SK-N-MC (cell line): ENCODE measurements at regions not wholly inside any gene's neighbourhood (a gene's known extent, or its start where the extent isn't known, plus 50 kb on each side); places are given as distances from the start of the nearest gene placed in this dataset.

Experiments
- DNase-seq: peaks from one replicate; pipeline ENCODE4 v3.0.0-alpha.2; 2011; ENCODE audit warnings: low read depth, low spot score
- H3K27ac ChIP-seq: fragments of 200-600 bp; sonication (generic); 2 replicates; pipeline ENCODE4 v1.5.1; 2016; ENCODE audit warnings: mixed run types
- H3K36me3 ChIP-seq: fragments of 200-600 bp; sonication (generic); 2 replicates; pipeline ENCODE4 v1.6.1; 2017; ENCODE audit warnings: antibody characterized with exemption, low read length, mixed read lengths; ENCODE audit not compliant: insufficient read depth
- H3K4me3 ChIP-seq: fragments of 200-600 bp; sonication (generic); 2 replicates; pipeline ENCODE4 v1.5.1; 2016
- H3K9ac ChIP-seq: fragments of 200-600 bp; sonication (generic); 2 replicates; pipeline ENCODE4 v1.8.0; 2017; ENCODE audit warnings: mixed run types, mixed read lengths; ENCODE audit not compliant: insufficient read length
- H3K9me3 ChIP-seq: fragments of 200-600 bp; sonication (generic); 2 replicates; pipeline ENCODE4 v1.6.1; 2017; ENCODE audit warnings: low read depth, mild to moderate bottlenecking, antibody characterized with exemption, low read length, moderate library complexity, mixed read lengths
- EZH2 ChIP-seq: fragments of 200-600 bp; sonication (generic); IDR thresholded peaks from one replicate; pipeline ENCODE4 v1.6.1; 2017; ENCODE audit warnings: antibody characterized with exemption
- FOXP2 ChIP-seq: optimal IDR thresholded peaks from 2 replicates; pipeline ENCODE3; 2011; ENCODE audit warnings: mild to moderate bottlenecking, moderate library complexity; ENCODE audit not compliant: insufficient read depth; ENCODE audit errors: extremely low read length, control extremely low read depth
- POLR2AphosphoS5 ChIP-seq: IDR thresholded peaks from 2 replicates; pipeline ENCODE4 v1.6.1; 2012; ENCODE audit warnings: mild to moderate bottlenecking, low read depth, low read length, borderline replicate concordance

DNA sequence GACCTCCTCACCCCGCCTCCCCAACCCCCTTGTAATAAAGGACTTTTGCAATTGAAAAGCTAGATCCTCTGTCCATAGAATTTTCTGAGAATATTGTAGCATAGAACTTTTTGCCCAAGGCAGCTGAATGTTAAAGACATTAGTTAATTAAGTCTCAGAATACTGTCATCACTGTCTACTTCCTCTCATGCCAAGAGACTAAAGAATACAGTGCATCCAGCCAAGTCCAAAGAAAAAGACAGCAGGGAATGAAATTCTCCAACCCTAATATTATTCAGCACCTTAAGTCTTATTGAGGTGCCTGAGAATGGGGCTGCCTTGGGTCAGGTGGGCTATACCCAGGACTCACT lies 313.3 kb upstream of the GATB start:
- H3K9ac ChIP-seq, result no peak overlapping the region
- no peaks in the 10 kb centered on the region for H3K9me3 ChIP-seq
- H3K27ac ChIP-seq, result no peak overlapping the region
- no peaks in the 10 kb centered on the region for H3K36me3 ChIP-seq
- H3K4me3 ChIP-seq, result no peak overlapping the region
- no peak for DNase-seq
- TF ChIP-seq FOXP2 (no peak), EZH2 (no peak), POLR2AphosphoS5 (no peak)

DNA sequence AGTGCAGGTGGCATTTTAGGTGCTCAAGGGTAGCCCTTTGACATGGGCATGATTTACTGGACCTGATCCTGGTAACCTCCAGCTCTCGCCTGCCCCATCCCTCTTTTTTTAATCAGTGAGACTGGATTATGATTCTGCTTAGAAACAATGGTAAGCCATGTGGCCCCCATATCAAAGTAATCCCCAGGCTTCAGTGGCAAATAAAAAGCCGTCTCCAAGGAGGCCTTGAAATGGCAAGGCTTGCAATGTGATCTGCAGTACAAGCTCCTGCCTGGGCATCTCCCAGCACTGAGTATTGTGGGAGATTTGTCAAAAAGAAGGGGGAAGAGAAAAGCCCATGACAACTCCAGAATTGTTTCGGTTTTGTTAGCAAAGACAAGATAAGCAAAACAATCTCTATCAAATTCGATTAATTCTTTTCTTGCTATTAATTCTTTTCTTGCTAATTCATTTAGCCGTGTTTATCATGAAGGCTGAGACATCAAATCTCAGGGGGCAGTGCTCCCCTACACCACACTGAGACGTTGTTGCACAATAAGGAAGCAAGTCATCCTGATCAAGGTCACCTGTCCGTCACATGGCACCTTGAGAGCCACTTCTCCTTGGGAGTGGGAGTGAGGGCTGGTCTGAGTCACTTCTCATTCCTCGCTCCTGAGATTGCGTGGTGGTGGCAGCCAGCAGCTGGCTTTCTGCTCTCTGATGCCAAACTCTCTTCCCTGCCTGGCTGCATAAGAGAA lies 312.7 kb upstream of the GATB start:
- TF ChIP-seq EZH2 (no peak), FOXP2 (no peak), POLR2AphosphoS5 (no peak)
- H3K27ac ChIP-seq, result no peak overlapping the region
- no peak overlapping the region for H3K9ac ChIP-seq
- H3K9me3 ChIP-seq, result no peaks in the 10 kb centered on the region
- H3K4me3 ChIP-seq, result no peak overlapping the region
- no peak for DNase-seq
- no peaks in the 10 kb centered on the region for H3K36me3 ChIP-seq

- no peak overlapping the region for H3K9ac ChIP-seq
- no peak for DNase-seq
- no peaks in the 10 kb centered on the region for H3K36me3 ChIP-seq
- H3K9me3 ChIP-seq, result no peaks in the 10 kb centered on the region
- H3K4me3 ChIP-seq, result no peak overlapping the region
- TF ChIP-seq FOXP2, result no peak
- TF ChIP-seq POLR2AphosphoS5, result no peak
- no peak for TF ChIP-seq EZH2
- no peak overlapping the region for H3K27ac ChIP-seq
Measured at GRCh38 chr4:152072906-152073305, 312.1 kb upstream of the GATB start.

DNA sequence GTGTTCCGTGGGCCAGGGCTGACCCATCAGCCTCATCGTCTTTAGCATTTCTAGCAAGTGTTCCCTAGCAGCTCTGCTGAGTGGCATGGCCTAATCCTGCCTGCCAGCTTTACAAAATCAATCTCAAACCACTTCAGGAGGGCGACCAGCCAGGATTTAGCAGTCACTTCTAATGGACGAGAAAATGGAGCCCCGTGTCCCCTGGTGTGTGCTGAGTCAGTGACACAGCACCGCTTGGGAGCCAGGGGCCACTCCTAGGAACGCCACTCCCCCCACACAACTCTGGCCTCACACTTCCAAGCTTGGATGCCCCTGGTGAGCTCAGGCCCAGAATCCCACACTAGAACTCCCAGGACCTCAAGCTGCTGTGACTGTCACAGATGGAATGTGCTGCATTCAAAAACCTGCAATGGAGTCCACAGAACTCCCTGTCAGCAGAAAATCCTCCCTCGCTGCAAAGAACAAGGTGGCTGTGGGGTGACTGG lies 311.2 kb upstream of the GATB start:
- Histone ChIP-seq H3K4me3 (no peak overlapping the region), H3K9me3 (no peaks in the 10 kb centered on the region), H3K36me3 (no peaks in the 10 kb centered on the region), H3K9ac (no peak overlapping the region), H3K27ac (no peak overlapping the region)
- TF ChIP-seq EZH2 (no peak), FOXP2 (no peak), POLR2AphosphoS5 (no peak)
- no peak for DNase-seq

DNA sequence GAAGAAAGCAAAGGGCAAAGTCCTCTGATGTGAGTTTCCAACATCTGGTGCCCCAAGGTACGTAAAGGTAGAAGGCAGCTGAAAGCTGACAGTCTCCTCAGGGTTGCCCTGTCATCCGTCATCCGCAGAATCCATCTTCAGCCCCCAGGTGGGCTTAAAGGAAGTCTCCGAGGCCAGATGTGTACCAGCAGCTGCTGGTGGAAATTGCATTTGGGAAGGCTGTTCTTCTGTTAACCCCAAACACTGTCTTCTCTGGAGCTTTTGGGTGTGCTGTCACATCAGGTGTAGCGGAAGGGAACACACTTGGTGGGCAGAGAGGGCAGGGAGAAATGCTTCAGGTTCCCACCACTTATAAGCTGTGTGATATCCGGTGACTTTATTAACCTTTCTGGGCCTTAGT lies 310.0 kb upstream of the GATB start:
- no peak overlapping the region for H3K4me3 ChIP-seq
- no peaks in the 10 kb centered on the region for H3K36me3 ChIP-seq
- H3K27ac ChIP-seq, result no peak overlapping the region
- TF ChIP-seq POLR2AphosphoS5, result no peak
- H3K9me3 ChIP-seq, result no peaks in the 10 kb centered on the region
- no peak overlapping the region for H3K9ac ChIP-seq
- DNase-seq, result no peak

GRCh38 chr4:152068866-152069265 lies 308.1 kb upstream of the GATB start:
- TF ChIP-seq FOXP2, result no peak
- no peak for TF ChIP-seq POLR2AphosphoS5
- no peak for TF ChIP-seq EZH2
- no peak overlapping the region for H3K27ac ChIP-seq
- H3K36me3 ChIP-seq, result no peaks in the 10 kb centered on the region
- H3K9ac ChIP-seq, result no peak overlapping the region
- no peaks in the 10 kb centered on the region for H3K9me3 ChIP-seq
- DNase-seq, result no peak
- H3K4me3 ChIP-seq, result no peak overlapping the region

- Histone ChIP-seq H3K27ac (no peak overlapping the region), H3K4me3 (no peak overlapping the region), H3K9ac (no peak overlapping the region), H3K9me3 (no peaks in the 10 kb centered on the region), H3K36me3 (no peaks in the 10 kb centered on the region)
- TF ChIP-seq POLR2AphosphoS5 (no peak), FOXP2 (no peak), EZH2 (no peak)
- no peak for DNase-seq
Measured at GRCh38 chr4:152065545-152065944, 304.7 kb upstream of the GATB start.

GRCh38 chr4:152064753-152065152 lies 303.9 kb upstream of the GATB start:
- no peak for TF ChIP-seq FOXP2
- TF ChIP-seq POLR2AphosphoS5, result no peak
- TF ChIP-seq EZH2, result no peak
- no peak overlapping the region for H3K9ac ChIP-seq
- H3K4me3 ChIP-seq, result no peak overlapping the region
- H3K36me3 ChIP-seq, result no peaks in the 10 kb centered on the region
- no peak for DNase-seq
- no peak overlapping the region for H3K27ac ChIP-seq
- H3K9me3 ChIP-seq, result no peaks in the 10 kb centered on the region

DNA sequence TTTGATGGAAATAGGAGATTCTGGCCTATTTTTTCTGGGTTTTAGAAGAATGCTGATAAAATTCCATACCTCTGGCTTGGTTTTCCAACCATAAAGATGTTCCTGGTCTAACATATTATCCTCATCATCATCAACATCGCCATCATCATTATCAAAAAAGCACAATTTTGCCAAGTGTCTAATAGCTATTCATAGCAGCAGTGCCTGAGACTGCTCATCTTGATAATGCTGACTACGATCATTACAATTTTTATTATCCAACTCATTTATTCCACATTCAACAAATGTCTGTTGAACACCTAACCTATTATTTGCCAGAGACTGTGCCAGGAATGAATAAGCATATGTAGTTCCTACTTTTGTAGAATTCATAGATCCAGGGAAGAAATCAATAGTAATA lies 303.5 kb upstream of the GATB start:
- H3K9ac ChIP-seq, result no peak overlapping the region
- H3K27ac ChIP-seq, result no peak overlapping the region
- TF ChIP-seq FOXP2, result no peak
- TF ChIP-seq EZH2, result no peak
- no peak for TF ChIP-seq POLR2AphosphoS5
- no peak overlapping the region for H3K4me3 ChIP-seq
- no peak for DNase-seq
- no peaks in the 10 kb centered on the region for H3K36me3 ChIP-seq
- no peaks in the 10 kb centered on the region for H3K9me3 ChIP-seq
